HG02623 (cell line): ENCODE measurements at regions not wholly inside any gene's neighbourhood (a gene's known extent, or its start where the extent isn't known, plus 50 kb on each side); places are given as distances from the start of the nearest gene placed in this dataset.

ENCODE experiments used
- ATAC-seq: cut with Tn5 transposase; IDR thresholded peaks from one replicate; pipeline ENCODE4 v1.9.1; 2021; ENCODE audit warnings: moderate library complexity; ENCODE audit not compliant: unreplicated experiment

GRCh38 chr2:2751715-2752315 is 420.7 kb upstream of the MYT1L start:
- no peak for ATAC-seq

GRCh38 chr2:2750867-2751714 is 420.0 kb upstream of the MYT1L start:
- ATAC-seq: no peak

GRCh38 chr2:2749206-2749598 is 418.1 kb upstream of the MYT1L start:
- no peak for ATAC-seq

- ATAC-seq: no peak
These were observed 417.5 kb upstream of the MYT1L start for GRCh38 chr2:2748399-2749205.

GRCh38 chr2:2747797-2748301 is 416.8 kb upstream of the MYT1L start:
- ATAC-seq: no peak

GRCh38 chr2:2746731-2747130 is 415.7 kb upstream of the MYT1L start:
- ATAC-seq: no peak

- ATAC-seq: no peak
These were observed 414.1 kb upstream of the MYT1L start for GRCh38 chr2:2744958-2745715.

- no peak for ATAC-seq
These were observed 413.0 kb upstream of the MYT1L start for GRCh38 chr2:2744107-2744506.

GRCh38 chr2:2743164-2743571 is 412.1 kb upstream of the MYT1L start:
- no peak for ATAC-seq

- no peak for ATAC-seq
These were observed 411.7 kb upstream of the MYT1L start for GRCh38 chr2:2742726-2743125.

- no peak for ATAC-seq
These were observed 409.2 kb upstream of the MYT1L start for GRCh38 chr2:2740238-2740775.

GRCh38 chr2:2739231-2739795 is 408.2 kb upstream of the MYT1L start:
- no peak for ATAC-seq

- no peak for ATAC-seq
These were observed 407.6 kb upstream of the MYT1L start for GRCh38 chr2:2738684-2739083.

- no peak for ATAC-seq
These were observed 407.2 kb upstream of the MYT1L start for GRCh38 chr2:2738276-2738675.

- no peak for ATAC-seq
These were observed 404.0 kb upstream of the MYT1L start for GRCh38 chr2:2735041-2735440.

GRCh38 chr2:2734308-2734707 is 403.2 kb upstream of the MYT1L start:
- no peak for ATAC-seq

- ATAC-seq: no peak
These were observed 402.7 kb upstream of the MYT1L start for GRCh38 chr2:2733818-2734217.

GRCh38 chr2:2732331-2733119 is 401.4 kb upstream of the MYT1L start:
- ATAC-seq: no peak

- ATAC-seq: no peak
These were observed 400.8 kb upstream of the MYT1L start for GRCh38 chr2:2731816-2732284.
